ENCODE measurements at regions not wholly inside any gene's neighbourhood (a gene's known extent, or its start where the extent isn't known, plus 50 kb on each side); places are given as distances from the start of the nearest gene placed in this dataset.

- no peak for DNase-seq (ENCODE audit: low spot score in 2 of 2, unreplicated experiment in 2 of 2)
- Mint-ChIP-seq H3K27ac (no peak overlapping the region), H3K36me3 (no peaks in the 10 kb centered on the region), H3K27me3 (ENCODE audit: low read depth) (peaks cover 3% of the 10 kb centered on the region), H3K9me3 (peaks cover under 1% of the 10 kb centered on the region), H3K4me1 (peaks cover 8% of the 10 kb centered on the region), H3K4me3 (no peak overlapping the region)
- no peak for TF ChIP-seq CTCF (IDR thresholded peaks at IDR 0.05; ENCODE audit: unreplicated experiment)
Observed at GRCh38 chr6:168862346-168862980, 391.2 kb downstream of the THBS2 start.

GRCh38 chr6:168860987-168861386, 392.7 kb downstream of the THBS2 start:
- Mint-ChIP-seq H3K4me3 (no peak overlapping the region), H3K4me1 (peaks cover 8% of the 10 kb centered on the region), H3K9me3 (peaks cover 7% of the 10 kb centered on the region), H3K36me3 (no peaks in the 10 kb centered on the region), H3K27ac (no peak overlapping the region), H3K27me3 (ENCODE audit: low read depth) (peaks cover 3% of the 10 kb centered on the region)
- no peak for TF ChIP-seq CTCF (IDR thresholded peaks at IDR 0.05; ENCODE audit: unreplicated experiment)
- no peak for DNase-seq (ENCODE audit: low spot score in 2 of 2, unreplicated experiment in 2 of 2)

GRCh38 chr6:168860341-168860740, 393.3 kb downstream of the THBS2 start:
- TF ChIP-seq CTCF (IDR thresholded peaks at IDR 0.05; ENCODE audit: unreplicated experiment), result no peak

GRCh38 chr6:168858926-168859325, 394.7 kb downstream of the THBS2 start:
- Mint-ChIP-seq H3K27me3 (ENCODE audit: low read depth) (no peaks in the 10 kb centered on the region), H3K4me3 (no peak overlapping the region), H3K9me3 (peaks cover 7% of the 10 kb centered on the region), H3K36me3 (no peaks in the 10 kb centered on the region), H3K4me1 (peaks cover 8% of the 10 kb centered on the region), H3K27ac (no peak overlapping the region)
- TF ChIP-seq CTCF (IDR thresholded peaks at IDR 0.05; ENCODE audit: unreplicated experiment), result no peak
- no peak for DNase-seq (ENCODE audit: low spot score in 2 of 2, unreplicated experiment in 2 of 2)

More at GRCh38 chr6:168860341-168860740, 393.3 kb downstream of the THBS2 start:
- no peak for DNase-seq (ENCODE audit: low spot score in 2 of 2, unreplicated experiment in 2 of 2)
- peaks cover 3% of the 10 kb centered on the region for H3K27me3 Mint-ChIP-seq (ENCODE audit: low read depth)
- peaks cover 7% of the 10 kb centered on the region for H3K9me3 Mint-ChIP-seq
- H3K4me1 Mint-ChIP-seq, result peaks cover 8% of the 10 kb centered on the region
- no peaks in the 10 kb centered on the region for H3K36me3 Mint-ChIP-seq
- H3K4me3 Mint-ChIP-seq, result no peak overlapping the region
- no peak overlapping the region for H3K27ac Mint-ChIP-seq

- Mint-ChIP-seq H3K4me3 (no peak overlapping the region), H3K27ac (no peak overlapping the region), H3K4me1 (peaks cover 11% of the 10 kb centered on the region), H3K9me3 (peaks cover 7% of the 10 kb centered on the region), H3K27me3 (ENCODE audit: low read depth) (no peaks in the 10 kb centered on the region), H3K36me3 (no peaks in the 10 kb centered on the region)
- DNase-seq (ENCODE audit: low spot score in 2 of 2, unreplicated experiment in 2 of 2), result no peak
- no peak for TF ChIP-seq CTCF (IDR thresholded peaks at IDR 0.05; ENCODE audit: unreplicated experiment)
Observed at GRCh38 chr6:168856914-168857313, 396.7 kb downstream of the THBS2 start.
